ENCODE measurements at regions not wholly inside any gene's neighbourhood (a gene's known extent, or its start where the extent isn't known, plus 50 kb on each side); places are given as distances from the start of the nearest gene placed in this dataset.

GRCh38 chr2:62565309-62565908 is 59.4 kb upstream of the TMEM17 start:
- no peak for TF ChIP-seq HIC1 (tag by site-specific recombination; IDR thresholded peaks at IDR 0.05)
- TF ChIP-seq CTCF (tag by site-specific recombination; IDR thresholded peaks at IDR 0.05) = no peak
- no peak for TF ChIP-seq ZNF350 (tag by site-specific recombination; IDR thresholded peaks at IDR 0.05)
- TF ChIP-seq ZNF610 (tag by site-specific recombination; IDR thresholded peaks at IDR 0.05; ENCODE audit: borderline replicate concordance) = no peak
- TF ChIP-seq ZNF692 (tag by site-specific recombination; IDR thresholded peaks at IDR 0.05) = no peak
- TF ChIP-seq ZNF623 (tag by site-specific recombination; IDR thresholded peaks at IDR 0.05) = no peak
- no peak for TF ChIP-seq ZBTB20 (tag by site-specific recombination; IDR thresholded peaks at IDR 0.05)
- TF ChIP-seq ZNF324 (tag by site-specific recombination; IDR thresholded peaks at IDR 0.05) = no peak

Measured in HEK293 (cell line).